Right forelimb (tissue), 1 donor: ENCODE measurements at regions not wholly inside any gene's neighbourhood (a gene's known extent, or its start where the extent isn't known, plus 50 kb on each side); places are given as distances from the start of the nearest gene placed in this dataset.
A peak's percentile ranks its signal among the peaks of the same experiment; 100 is the strongest.
"Not testable (repeated sequence)": the region's sequence is repeated elsewhere in the genome, so short reads cannot be mapped to it uniquely, and the experiment has no call there.

Experiments used
- DNase-seq: peaks from one replicate; pipeline ENCODE4 v3.0.0-alpha.2; 2018

- not testable (repeated sequence) for DNase-seq
Observed at GRCh38 chr9:138214548-138214947, 337.0 kb downstream of the CACNA1B start.

- DNase-seq = not testable (repeated sequence)
Observed at GRCh38 chr9:138215588-138215987, 338.0 kb downstream of the CACNA1B start.

GRCh38 chr9:138216817-138217216 is 339.2 kb downstream of the CACNA1B start:
- DNase-seq = not testable (repeated sequence)

- DNase-seq = peak; percentile 13
Observed at GRCh38 chr9:138217284-138217850, 339.8 kb downstream of the CACNA1B start.

DNA sequence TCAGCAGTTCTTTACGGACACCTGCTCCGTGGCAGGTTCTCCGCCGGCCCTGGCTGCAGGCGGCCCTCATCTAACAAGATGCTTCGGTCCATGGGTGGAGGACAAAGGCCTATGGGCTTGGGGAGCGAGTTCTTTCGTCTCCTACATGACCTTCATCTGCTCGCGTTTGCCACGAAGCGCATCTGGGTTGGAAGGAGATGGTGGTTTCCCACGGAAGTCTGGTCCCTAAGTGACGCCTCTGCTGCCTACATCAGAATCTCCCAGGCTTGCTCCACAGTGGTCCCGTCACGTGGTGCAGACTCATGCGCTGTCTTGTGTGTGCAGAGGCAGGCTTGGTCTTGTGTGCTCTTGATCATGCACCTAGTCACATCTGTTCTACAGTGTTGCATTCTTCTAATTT is 341.7 kb downstream of the CACNA1B start:
- not testable (repeated sequence) for DNase-seq

GRCh38 chr9:138221446-138222054 is 344.0 kb downstream of the CACNA1B start:
- not testable (repeated sequence) for DNase-seq

DNA sequence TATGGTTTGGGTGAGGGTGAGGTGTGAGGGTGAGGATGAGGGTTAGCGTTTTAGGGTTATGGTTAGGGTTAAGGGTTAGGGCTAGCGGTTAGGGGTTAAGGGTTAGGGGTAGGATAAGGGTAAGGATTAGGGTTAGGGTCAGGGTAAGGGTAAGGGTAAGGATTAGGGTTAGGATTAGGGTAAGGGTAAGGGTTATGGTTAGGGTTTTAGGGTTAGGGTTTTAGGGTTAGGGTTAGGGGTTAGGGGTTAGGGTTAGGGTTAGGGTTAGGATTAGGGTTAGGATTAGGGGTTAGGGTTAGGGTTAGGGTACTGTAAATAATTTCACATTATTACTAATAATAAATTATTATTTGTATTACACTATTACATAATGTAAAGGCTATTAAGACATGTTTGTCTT is 359.5 kb downstream of the CACNA1B start:
- DNase-seq = not testable (repeated sequence)

- not testable (repeated sequence) for DNase-seq
Observed at GRCh38 chr9:138282903-138283302, 405.3 kb downstream of the CACNA1B start.
